AG08396 (cell line): ENCODE measurements at regions not wholly inside any gene's neighbourhood (a gene's known extent, or its start where the extent isn't known, plus 50 kb on each side); places are given as distances from the start of the nearest gene placed in this dataset.
"Not testable (repeated sequence)": the region's sequence is repeated elsewhere in the genome, so short reads cannot be mapped to it uniquely, and the experiment has no call there.

ENCODE experiments used
- DNase-seq: peaks from one replicate; pipeline ENCODE4 v3.0.0; 2012; ENCODE audit warnings: low spot score, mixed read lengths

DNA sequence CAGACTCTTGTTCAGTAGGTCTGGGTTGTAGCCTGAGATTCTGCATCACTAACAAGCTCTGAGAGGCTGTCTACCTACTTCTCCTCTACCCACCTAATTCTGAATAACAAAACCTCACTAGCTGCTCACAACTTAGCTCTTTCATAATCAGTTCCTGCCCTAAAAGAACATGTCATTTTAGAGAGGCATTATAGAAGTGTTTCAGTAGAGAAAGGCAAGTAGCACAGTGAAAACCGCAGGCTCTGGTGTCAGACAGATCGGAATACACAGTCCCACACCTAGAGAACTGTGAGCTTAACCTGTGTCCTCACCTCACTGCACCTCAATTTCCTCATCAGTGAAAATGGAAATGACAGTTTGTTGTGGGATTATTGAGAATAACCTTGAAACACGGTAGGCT lies 1337.6 kb upstream of the TENM4 start:
- no peak for DNase-seq

DNA sequence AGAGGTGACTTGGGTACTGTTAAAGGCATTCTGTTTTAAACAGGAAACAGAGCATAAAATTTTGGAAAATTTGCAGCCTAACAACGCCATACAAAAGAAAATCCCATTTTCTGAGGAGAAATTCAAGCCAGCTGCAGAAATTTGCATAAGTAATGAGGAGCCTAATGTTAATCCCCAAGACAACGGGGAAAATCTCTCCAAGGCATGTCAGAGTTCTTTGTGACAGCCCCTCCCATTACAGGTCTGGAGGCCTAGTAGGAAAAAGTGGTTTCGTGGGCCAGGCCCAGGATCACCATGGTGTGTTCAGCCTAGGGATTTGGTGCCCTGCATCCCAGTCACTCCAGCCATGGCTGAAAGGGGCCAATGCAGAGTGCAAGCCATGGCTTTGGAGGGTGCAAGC lies 1333.1 kb upstream of the TENM4 start:
- no peak for DNase-seq

- no peak for DNase-seq
Measured at GRCh38 chr11:80771017-80771416, 1330.2 kb upstream of the TENM4 start.

- no peak for DNase-seq
Measured at GRCh38 chr11:80758787-80759186, 1318.0 kb upstream of the TENM4 start.

GRCh38 chr11:80748207-80748925 lies 1307.5 kb upstream of the TENM4 start:
- DNase-seq: no peak

DNA sequence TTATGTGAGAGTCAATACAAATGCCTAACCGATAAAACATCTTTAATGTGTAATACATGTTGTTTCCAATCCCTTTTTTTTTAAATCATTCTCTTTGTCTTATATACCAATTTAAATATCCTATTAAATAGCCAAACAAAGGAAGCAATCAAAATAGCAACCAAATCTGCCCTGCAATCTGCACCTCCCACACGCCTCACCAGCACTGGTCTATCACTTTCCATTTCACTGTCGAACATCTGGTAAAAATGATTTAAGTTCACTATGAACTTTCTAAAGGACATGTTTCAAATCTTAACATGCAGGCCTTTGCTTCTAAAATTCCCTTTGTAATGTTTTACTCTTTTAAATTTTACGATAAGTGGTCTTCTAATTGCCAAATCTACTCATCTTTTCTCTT lies 1305.5 kb upstream of the TENM4 start:
- no peak for DNase-seq

- DNase-seq: no peak
Measured at GRCh38 chr11:80745416-80745815, 1304.6 kb upstream of the TENM4 start.

DNA sequence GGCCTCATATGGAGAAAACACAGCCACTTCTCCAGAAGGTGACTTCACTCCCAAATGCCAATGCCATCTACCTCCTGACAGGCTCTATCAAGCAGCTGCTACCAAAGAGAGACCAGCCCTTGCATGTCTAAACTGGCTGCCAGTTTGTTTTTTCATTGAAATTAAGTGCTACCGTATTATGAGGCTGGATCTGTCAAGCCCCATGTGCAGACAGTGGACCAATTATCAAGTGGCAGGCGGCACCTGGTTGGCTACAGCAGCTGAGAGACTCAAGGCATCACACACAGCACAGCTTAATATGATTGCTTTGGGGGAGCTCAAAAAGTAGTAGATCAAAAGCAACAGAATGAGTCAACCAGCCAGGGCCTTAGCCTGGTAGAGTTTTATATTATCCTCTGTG lies 1293.0 kb upstream of the TENM4 start:
- DNase-seq: no peak

DNA sequence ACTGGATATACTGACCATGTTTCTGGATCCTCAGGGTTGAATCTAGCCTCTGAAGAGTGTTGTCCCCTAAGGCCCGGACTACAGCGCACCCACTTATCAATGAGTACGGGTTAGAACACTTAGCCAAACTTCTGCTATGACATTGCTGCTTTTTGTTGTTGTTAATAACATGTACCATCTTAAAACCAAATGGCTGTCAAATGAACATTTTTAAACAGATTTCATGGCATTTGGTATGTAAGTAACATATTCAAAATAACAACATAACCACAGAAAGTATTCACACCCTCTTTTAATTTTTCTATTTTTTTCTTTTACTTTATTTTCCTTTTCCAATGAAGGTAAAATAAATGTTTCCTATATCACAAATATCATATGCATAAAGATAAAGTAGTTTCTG lies 1292.5 kb upstream of the TENM4 start:
- no peak for DNase-seq

DNA sequence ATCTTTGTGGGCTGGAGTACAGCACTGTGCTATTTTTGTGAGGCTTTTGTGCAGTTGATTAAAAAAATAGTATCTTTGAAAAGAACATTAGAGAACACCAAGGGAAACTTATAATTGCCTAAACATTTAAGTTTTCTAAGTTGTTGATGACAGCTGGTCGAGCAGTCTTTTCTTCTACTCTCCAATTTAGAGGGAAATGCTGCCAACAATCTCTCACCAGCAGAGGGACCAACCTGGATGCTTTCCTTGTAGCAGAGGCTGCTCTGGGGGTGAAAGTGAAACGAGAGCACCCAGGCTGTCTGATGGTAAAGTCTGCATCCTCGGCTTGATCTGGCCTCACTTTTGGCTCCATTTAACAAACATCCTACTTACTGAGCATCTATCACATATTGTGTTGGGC lies 1286.5 kb upstream of the TENM4 start:
- no peak for DNase-seq

DNA sequence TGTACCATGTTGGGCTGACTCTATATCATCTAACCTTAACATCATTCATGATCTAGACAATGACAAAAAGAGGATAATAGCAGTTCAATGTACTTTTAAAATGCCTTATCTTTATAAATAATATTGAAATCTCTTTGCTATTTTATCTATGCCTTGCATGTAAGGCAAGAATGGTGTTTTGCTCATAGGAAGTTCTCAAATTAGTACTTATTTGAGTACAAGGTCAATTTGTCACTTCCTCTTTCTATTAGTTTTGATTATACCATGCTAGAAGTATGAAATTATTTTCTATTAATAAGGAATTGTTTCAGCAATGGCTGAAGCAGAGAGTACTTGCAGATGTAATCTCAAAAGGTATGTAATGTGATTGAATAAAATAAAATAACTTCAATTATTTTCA lies 1285.4 kb upstream of the TENM4 start:
- DNase-seq: no peak

DNA sequence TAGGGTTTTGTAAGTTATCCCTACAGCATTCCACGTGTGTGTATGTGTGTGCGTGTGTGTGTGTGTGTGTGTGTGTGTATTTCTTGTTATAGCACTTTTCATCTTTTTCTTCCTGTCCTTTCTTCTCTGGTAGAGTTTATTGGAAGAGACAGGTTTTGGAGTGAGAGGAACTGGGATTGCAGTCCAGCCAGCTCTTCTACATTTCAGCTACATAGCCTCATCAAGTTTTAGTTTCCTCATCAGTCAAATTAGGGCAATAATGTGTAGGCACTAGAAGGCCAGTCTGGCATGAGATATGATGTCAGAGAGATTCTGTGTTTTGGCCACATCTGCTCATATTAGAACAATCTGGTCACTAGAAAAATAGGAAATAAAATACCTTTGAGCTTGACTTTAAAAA lies 1283.5 kb upstream of the TENM4 start:
- no peak for DNase-seq

DNA sequence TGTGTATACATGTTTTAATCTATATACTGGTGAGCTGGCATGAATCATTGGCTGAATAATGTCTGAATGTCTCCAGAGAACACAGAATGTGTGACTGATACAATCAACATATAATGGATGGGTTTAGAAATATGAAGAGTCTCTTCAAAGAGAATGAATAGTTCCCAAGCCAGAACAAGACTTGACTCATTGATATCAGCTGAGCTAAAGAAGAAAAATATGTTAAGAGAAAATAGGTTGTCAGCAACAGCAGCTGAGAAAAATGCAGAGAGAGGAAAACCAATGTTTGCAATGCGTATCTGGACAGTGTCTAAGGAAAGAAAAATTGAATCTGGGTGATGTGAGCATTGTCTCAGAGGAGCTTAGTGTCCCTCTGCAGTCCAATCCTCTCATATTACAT lies 1281.8 kb upstream of the TENM4 start:
- DNase-seq: no peak

DNA sequence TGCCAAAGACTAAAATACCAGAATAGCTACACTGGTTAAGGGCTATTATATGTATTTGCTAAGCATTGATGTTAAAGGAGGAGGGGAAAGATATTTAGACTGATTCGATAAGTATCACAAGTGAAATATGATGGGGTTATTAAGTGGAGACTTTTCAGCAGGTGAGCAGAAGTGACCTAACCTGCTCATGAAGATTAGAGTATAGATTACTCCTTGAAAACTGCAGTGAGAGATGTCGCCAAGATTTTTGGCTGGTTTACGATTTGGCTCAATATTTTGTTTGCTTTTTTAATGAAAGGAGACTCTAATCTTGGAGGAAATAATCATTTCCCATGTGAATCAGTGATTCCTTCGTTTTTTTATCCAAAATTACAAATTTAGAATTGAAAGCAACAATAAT lies 1279.5 kb upstream of the TENM4 start:
- DNase-seq: no peak

DNA sequence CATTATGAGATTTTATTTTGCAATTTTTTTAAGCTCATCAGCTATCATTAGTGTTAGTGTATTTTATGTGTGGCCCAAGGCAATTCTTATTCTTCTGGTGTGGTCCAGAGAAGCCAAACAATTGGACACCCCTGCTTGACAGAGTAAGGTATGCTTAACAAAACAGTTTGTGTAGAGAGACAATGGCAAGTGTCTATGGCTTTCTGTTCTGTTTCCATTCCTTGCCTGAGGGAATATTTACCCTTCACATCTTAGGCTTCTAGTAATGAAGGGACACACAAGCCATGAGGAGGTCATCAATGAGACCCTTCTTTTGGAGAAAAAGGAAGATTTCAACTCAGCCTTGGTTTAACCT lies 1278.4 kb upstream of the TENM4 start:
- no peak for DNase-seq

GRCh38 chr11:80718611-80719291 lies 1277.9 kb upstream of the TENM4 start:
- DNase-seq: no peak

DNA sequence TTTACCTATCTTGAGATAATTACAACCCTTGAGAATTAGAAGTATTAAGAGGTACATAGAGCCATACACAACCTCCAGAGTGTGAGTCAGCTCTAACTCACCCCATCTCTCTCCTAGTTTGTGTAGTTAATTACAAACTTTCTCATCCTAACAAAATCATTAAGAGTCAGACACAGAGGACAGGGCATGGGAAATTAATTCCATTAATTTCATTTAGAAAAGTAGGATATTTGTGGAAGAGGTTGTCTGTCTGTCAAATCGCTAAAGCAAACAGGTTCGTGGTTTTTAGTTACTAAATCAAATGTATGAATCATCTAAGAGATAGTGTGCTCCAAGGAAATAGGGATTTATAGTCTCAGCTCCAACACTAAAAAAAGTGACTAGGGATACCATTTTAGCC lies 1261.4 kb upstream of the TENM4 start:
- no peak for DNase-seq

DNA sequence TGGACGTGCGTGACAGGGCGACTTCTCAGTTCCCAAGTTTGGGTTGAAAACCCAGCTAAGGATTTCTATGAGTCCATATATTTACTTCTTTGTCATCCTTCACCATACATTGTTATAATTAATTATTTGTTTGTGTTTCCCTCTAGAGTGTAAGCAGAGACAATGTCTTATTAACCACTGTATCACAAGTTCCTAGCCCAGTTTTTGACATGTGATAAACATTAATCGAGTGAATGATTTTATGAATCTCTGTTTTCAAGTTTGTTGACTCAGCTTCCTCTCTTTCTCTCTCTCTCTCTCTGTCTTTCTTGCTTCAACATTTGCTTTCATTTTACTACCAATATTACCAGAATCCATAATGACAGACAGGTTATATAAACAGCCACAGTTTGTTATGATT lies 1259.6 kb upstream of the TENM4 start:
- no peak for DNase-seq

DNA sequence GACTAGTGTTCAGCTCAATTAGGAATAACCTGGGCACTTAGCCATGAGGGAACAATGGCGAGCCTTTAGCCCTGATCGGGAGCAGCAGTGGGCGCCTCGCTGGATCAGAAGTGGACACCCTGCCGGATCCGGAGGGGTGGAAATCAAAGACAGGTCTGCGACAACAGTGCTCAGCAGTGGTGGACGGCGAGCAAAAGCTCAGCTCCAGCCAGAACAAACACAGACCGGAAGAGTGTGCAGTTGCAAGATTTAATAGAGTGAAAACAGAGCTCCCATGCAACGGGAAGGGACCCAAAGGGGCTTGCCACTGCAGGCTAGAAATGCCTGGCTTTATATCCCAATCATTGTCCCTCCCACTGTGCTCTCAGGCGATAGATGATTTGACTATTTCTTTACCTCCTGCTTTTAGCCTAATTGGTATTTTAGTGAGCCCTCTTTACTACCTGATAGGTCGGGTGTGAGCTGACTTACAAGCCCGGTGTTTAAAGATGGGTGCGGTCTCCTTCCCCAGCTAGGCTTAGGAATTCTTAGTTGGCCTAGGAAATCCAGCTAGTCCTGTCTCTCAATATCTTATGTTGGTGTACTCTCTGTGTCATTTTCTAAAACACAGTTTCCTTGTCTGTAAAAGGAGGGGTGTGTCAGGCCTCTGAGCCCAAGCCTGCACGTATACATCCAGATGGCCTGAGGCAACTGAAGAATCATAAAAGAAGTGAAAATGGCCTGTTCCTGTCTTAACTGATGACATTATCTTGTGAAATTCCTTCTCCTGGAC lies 1258.8 kb upstream of the TENM4 start:
- not testable (repeated sequence) for DNase-seq

GRCh38 chr11:80698637-80699036 lies 1257.8 kb upstream of the TENM4 start:
- no peak for DNase-seq

DNA sequence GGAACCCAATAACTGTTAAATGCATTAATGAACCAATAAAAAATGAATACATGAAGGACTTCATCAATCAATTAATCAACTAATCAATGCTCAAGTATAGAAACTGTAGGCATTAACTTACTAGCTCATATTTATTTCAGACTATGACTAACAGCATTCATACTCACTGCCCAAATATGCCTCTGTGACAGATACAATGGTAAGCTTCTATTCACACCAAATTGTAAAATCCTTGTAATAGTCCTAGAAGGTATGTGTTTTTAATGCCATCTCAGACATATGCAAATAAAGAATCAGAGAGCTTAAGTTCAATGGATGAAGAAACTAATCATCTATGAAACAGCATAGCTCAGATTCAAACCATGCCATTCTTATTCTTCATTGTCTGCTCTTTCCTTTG lies 1253.6 kb upstream of the TENM4 start:
- no peak for DNase-seq

GRCh38 chr11:80687941-80688340 lies 1247.1 kb upstream of the TENM4 start:
- no peak for DNase-seq

DNA sequence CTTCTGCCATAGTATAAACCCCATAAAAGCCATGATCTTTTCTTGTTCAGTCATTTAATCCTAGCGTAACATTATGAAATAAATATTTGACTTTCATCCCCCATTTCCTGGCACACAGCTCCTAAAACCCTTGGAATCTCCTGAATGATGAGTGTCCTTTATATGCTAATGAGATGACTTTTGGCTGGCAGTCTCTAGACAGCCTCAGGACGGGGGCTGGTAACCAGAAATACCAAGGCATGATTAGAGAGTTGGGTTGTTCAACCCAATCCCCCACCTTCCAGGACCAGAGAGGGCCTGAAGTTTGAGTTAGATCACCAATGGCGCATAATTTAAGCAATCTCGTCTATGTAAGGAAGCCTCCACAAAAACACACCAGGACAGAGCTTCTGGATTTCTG lies 1246.1 kb upstream of the TENM4 start:
- no peak for DNase-seq
